ENCODE measurements at regions not wholly inside any gene's neighbourhood (a gene's known extent, or its start where the extent isn't known, plus 50 kb on each side); places are given as distances from the start of the nearest gene placed in this dataset.

- peak overlapping the region in 1 of 2 donors; percentile 16 for H3K27ac ChIP-seq
- no peak overlapping the region for H3K4me3 ChIP-seq
These were observed 293.4 kb downstream of the YTHDC2 start for GRCh38 chr5:113806904-113807303.

GRCh38 chr5:113807427-113807991 lies 294.0 kb downstream of the YTHDC2 start:
- H3K27ac ChIP-seq = peak overlapping the region in 1 of 2 donors; percentile 16
- 27 to 36% methylated on average over 7 of the region's 7 CpGs for WGBS, 2 donors
- no peak for TF ChIP-seq CTCF (IDR thresholded peaks at IDR 0.05)
- no peak for TF ChIP-seq POLR2A (IDR thresholded peaks at IDR 0.05)
- H3K4me3 ChIP-seq = no peak overlapping the region
- H3K27me3 ChIP-seq = no peaks in the 10 kb centered on the region
- H3K4me1 ChIP-seq = peaks cover 10% of the 10 kb centered on the region
- no peaks in the 10 kb centered on the region for H3K36me3 ChIP-seq (ENCODE audit: low read depth, missing control alignments)
- intact Hi-C loops (cut with DNase I; ENCODE audit: low total_unique reads) = no loop called here
- H3K9me3 ChIP-seq = no peaks in the 10 kb centered on the region
- peak; percentile 18 for DNase-seq

More at GRCh38 chr5:113806904-113807303, 293.4 kb downstream of the YTHDC2 start:
- intact Hi-C loops (cut with DNase I; ENCODE audit: low total_unique reads) = no loop called here
- DNase-seq = peak; percentile 17
- 64 to 66% methylated on average over 3 of the region's 3 CpGs for WGBS, 2 donors
- TF ChIP-seq POLR2A (IDR thresholded peaks at IDR 0.05) (no peak), CTCF (IDR thresholded peaks at IDR 0.05) (no peak)
- Histone ChIP-seq H3K27me3 (no peaks in the 10 kb centered on the region), H3K9me3 (no peaks in the 10 kb centered on the region), H3K4me1 (peaks cover 10% of the 10 kb centered on the region), H3K36me3 (ENCODE audit: low read depth, missing control alignments) (no peaks in the 10 kb centered on the region)

- no peak overlapping the region for H3K27ac ChIP-seq
- peaks cover 10% of the 10 kb centered on the region for H3K4me1 ChIP-seq
- H3K4me3 ChIP-seq = no peak overlapping the region
- intact Hi-C loops (cut with DNase I; ENCODE audit: low total_unique reads) = no loop called here
- TF ChIP-seq CTCF (IDR thresholded peaks at IDR 0.05) = no peak
- no peak for TF ChIP-seq POLR2A (IDR thresholded peaks at IDR 0.05)
- DNase-seq = no peak
- H3K27me3 ChIP-seq = no peaks in the 10 kb centered on the region
- no peaks in the 10 kb centered on the region for H3K9me3 ChIP-seq
- WGBS, 2 donors = 71 to 77% methylated on average over 1 of the region's 1 CpG
- H3K36me3 ChIP-seq (ENCODE audit: low read depth, missing control alignments) = no peaks in the 10 kb centered on the region
These were observed 295.5 kb downstream of the YTHDC2 start for GRCh38 chr5:113808956-113809355.

GRCh38 chr5:113809626-113810025 lies 296.1 kb downstream of the YTHDC2 start:
- TF ChIP-seq POLR2A (IDR thresholded peaks at IDR 0.05) (no peak), CTCF (IDR thresholded peaks at IDR 0.05) (no peak)
- Histone ChIP-seq H3K9me3 (no peaks in the 10 kb centered on the region), H3K4me3 (no peak overlapping the region), H3K4me1 (peaks cover 10% of the 10 kb centered on the region), H3K36me3 (ENCODE audit: low read depth, missing control alignments) (no peaks in the 10 kb centered on the region), H3K27me3 (no peaks in the 10 kb centered on the region), H3K27ac (no peak overlapping the region)
- intact Hi-C loops (cut with DNase I; ENCODE audit: low total_unique reads) = no loop called here
- 81 to 89% methylated on average over 2 of the region's 2 CpGs for WGBS, 2 donors
- no peak for DNase-seq

- intact Hi-C loops (cut with DNase I; ENCODE audit: low total_unique reads) = no loop called here
- no peak overlapping the region for H3K27ac ChIP-seq
- DNase-seq = no peak
- H3K27me3 ChIP-seq = no peaks in the 10 kb centered on the region
- H3K4me1 ChIP-seq = no peaks in the 10 kb centered on the region
- no peak overlapping the region for H3K4me3 ChIP-seq
- no peaks in the 10 kb centered on the region for H3K9me3 ChIP-seq
- no peaks in the 10 kb centered on the region for H3K36me3 ChIP-seq (ENCODE audit: low read depth, missing control alignments)
- TF ChIP-seq POLR2A (IDR thresholded peaks at IDR 0.05) (no peak), CTCF (IDR thresholded peaks at IDR 0.05) (no peak)
These were observed 300.0 kb downstream of the YTHDC2 start for GRCh38 chr5:113813466-113813865.
